GM12864 (cell line): ENCODE measurements at regions not wholly inside any gene's neighbourhood (a gene's known extent, or its start where the extent isn't known, plus 50 kb on each side); places are given as distances from the start of the nearest gene placed in this dataset.

Source experiments
- DNase-seq: peaks from one replicate; pipeline ENCODE4 v3.0.0-alpha.2; 2011; ENCODE audit warnings: low read depth
- H3K4me3 ChIP-seq: 2 replicates; pipeline ENCODE4 v1.5.1; 2011; ENCODE audit warnings: mild to moderate bottlenecking, low read depth, low read length, control low read depth
- CTCF ChIP-seq: IDR thresholded peaks from 2 replicates; pipeline ENCODE4 v1.5.1; 2011; ENCODE audit warnings: low read depth, mild to moderate bottlenecking, moderate library complexity, low read length, control low read depth, inconsistent platforms; ENCODE audit errors: missing control alignments

- no peak overlapping the region for H3K4me3 ChIP-seq
- DNase-seq = no peak
- no peak for TF ChIP-seq CTCF
Measured at GRCh38 chr1:239587066-239587465, 200.7 kb downstream of the CHRM3 start.

GRCh38 chr1:239587574-239588369 lies 201.4 kb downstream of the CHRM3 start:
- no peak for DNase-seq
- TF ChIP-seq CTCF = no peak
- H3K4me3 ChIP-seq = no peak overlapping the region

DNA sequence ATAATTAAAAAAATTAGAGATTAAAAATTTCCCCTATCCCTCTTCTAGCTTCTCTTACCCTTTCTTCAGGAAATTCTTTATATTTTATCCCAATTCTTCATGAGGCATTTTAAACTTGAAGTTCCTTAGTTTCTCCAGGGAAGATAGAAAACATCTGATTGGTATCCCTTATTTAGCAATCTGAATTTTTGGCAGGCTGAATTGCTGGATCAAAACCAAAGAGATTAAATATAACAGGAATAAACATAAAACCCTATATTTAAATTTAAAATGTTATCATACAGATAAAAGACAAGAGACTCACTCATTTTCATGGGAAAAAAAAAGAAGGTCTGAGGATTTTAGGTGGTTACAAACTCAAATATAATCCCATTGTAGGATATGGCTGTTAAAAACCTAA lies 204.2 kb downstream of the CHRM3 start:
- DNase-seq = no peak
- no peak for TF ChIP-seq CTCF

DNA sequence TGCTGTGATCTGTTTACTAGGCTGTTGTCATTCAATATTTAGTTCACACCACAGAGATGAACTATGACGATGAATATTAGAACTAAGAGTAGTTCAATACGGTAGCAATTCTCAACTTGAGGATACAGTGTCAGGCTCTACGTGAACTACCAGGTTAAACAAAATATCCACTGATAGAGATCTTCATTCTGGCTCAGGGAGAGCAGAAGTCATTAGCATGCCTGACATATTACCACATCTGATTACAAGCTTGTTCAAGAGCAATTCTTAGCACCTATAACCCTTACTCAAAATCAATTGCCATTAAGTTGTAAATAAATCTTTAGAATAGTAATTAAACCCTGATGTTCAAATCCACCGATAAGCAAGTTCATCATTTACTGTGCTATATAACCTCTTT lies 207.2 kb downstream of the CHRM3 start:
- no peak for DNase-seq
- no peak overlapping the region for H3K4me3 ChIP-seq
- no peak for TF ChIP-seq CTCF

More for the DNA sequence above, 204.2 kb downstream of the CHRM3 start:
- no peak overlapping the region for H3K4me3 ChIP-seq

DNA sequence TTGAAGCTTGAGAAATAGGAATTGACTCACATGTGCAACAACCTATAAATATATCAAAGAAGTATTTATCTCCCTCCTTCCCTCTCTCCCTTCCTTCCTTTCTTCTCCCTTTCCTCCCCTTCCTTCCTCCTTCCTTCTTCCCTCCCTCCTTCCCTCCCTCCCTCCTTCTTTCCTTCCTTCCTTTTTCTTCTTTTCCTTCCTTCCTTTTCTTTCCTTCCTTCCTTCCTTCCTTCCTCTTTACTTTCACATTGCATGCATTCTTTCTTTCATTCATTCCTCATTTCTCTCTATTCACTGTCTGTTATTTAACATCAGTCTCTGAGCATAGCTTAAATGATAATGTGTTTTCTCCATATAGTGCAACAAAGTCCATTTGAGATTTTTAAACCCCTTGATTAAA lies 214.2 kb downstream of the CHRM3 start:
- no peak for DNase-seq
- TF ChIP-seq CTCF = no peak
- no peak overlapping the region for H3K4me3 ChIP-seq

DNA sequence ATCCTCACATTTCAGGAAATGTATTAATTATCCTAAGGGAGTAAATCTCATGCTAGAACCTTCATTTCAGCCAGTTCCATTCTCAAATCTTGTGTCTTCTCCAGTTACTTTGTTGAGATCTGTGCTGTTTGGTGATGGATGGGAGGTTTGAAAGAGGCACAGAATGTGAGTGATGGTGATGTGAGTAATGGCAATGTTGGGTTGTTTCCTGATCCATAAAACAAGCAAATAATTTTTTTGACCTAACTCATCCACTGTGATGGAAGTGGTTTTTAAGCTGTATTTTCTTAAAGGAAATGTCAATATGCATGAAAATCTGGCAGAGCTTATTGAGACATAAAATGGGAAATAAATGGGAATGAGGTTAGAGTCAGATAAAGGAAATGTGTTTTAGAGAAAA lies 214.7 kb downstream of the CHRM3 start:
- DNase-seq = no peak
- TF ChIP-seq CTCF = no peak
- H3K4me3 ChIP-seq = no peak overlapping the region

- DNase-seq = no peak
- H3K4me3 ChIP-seq = no peak overlapping the region
- no peak for TF ChIP-seq CTCF
Measured at GRCh38 chr1:239603530-239603929, 217.2 kb downstream of the CHRM3 start.
